Parathyroid adenoma (tissue), 2 donors: ENCODE measurements at regions not wholly inside any gene's neighbourhood (a gene's known extent, or its start where the extent isn't known, plus 50 kb on each side); places are given as distances from the start of the nearest gene placed in this dataset.

Experiments
- H2AFZ ChIP-seq: fragments of 300-600 bp; sonication (generic); one replicate; pipeline ENCODE4 v1.7.0; 2017; ENCODE audit warnings: antibody characterized with exemption, mild to moderate bottlenecking
- H3K27ac ChIP-seq: fragments of 300-600 bp; sonication (generic); one replicate; pipeline ENCODE4 v1.7.0; 2017
- H3K27me3 ChIP-seq: fragments of 300-600 bp; sonication (generic); one replicate; pipeline ENCODE4 v1.7.0; 2017; ENCODE audit warnings: low read length; ENCODE audit not compliant: control insufficient read depth, insufficient read depth
- H3K36me3 ChIP-seq: fragments of 300-600 bp; sonication (generic); one replicate; pipeline ENCODE4 v1.7.0; 2017; ENCODE audit warnings: low read length; ENCODE audit not compliant: control insufficient read depth, insufficient read depth
- H3K4me1 ChIP-seq: fragments of 300-600 bp; sonication (generic); one replicate; pipeline ENCODE4 v1.7.0; 2017; ENCODE audit warnings: control low read depth
- H3K4me2 ChIP-seq: fragments of 300-600 bp; sonication (generic); one replicate; pipeline ENCODE4 v1.7.0; 2017; ENCODE audit warnings: low read length
- H3K4me3 ChIP-seq: fragments of 300-600 bp; sonication (generic); one replicate; pipeline ENCODE4 v1.7.0; 2017; ENCODE audit warnings: low read depth, low read length
- H3K79me2 ChIP-seq: fragments of 300-600 bp; sonication (generic); one replicate; pipeline ENCODE4 v1.7.0; 2017; ENCODE audit warnings: control low read depth
- H3K9ac ChIP-seq: fragments of 300-600 bp; sonication (generic); one replicate; pipeline ENCODE4 v1.7.0; 2017; ENCODE audit warnings: mild to moderate bottlenecking
- H3K9me3 ChIP-seq: fragments of 300-600 bp; sonication (generic); one replicate; pipeline ENCODE4 v1.7.0; 2017; ENCODE audit warnings: low read length; ENCODE audit not compliant: control insufficient read depth
- TF ChIP-seq, protein P1 (sequence below): fragments of 300-600 bp; sonication (generic); IDR thresholded peaks from one replicate; pipeline ENCODE4 v1.7.0; 2017; ENCODE audit warnings: antibody characterized with exemption, mild to moderate bottlenecking
- donor health status: primary hyperparathyroidism.

GRCh38 chr21:24280596-24280995 is 1326.7 kb downstream of the MRPL39 start:
- no peak overlapping the region for H3K4me3 ChIP-seq
- H3K36me3 ChIP-seq: no peaks in the 10 kb centered on the region
- H3K27me3 ChIP-seq: no peaks in the 10 kb centered on the region
- no peaks in the 10 kb centered on the region for H3K79me2 ChIP-seq
- no peak overlapping the region for H3K27ac ChIP-seq
- no peak overlapping the region for H3K9ac ChIP-seq
- TF ChIP-seq, protein P1, sequence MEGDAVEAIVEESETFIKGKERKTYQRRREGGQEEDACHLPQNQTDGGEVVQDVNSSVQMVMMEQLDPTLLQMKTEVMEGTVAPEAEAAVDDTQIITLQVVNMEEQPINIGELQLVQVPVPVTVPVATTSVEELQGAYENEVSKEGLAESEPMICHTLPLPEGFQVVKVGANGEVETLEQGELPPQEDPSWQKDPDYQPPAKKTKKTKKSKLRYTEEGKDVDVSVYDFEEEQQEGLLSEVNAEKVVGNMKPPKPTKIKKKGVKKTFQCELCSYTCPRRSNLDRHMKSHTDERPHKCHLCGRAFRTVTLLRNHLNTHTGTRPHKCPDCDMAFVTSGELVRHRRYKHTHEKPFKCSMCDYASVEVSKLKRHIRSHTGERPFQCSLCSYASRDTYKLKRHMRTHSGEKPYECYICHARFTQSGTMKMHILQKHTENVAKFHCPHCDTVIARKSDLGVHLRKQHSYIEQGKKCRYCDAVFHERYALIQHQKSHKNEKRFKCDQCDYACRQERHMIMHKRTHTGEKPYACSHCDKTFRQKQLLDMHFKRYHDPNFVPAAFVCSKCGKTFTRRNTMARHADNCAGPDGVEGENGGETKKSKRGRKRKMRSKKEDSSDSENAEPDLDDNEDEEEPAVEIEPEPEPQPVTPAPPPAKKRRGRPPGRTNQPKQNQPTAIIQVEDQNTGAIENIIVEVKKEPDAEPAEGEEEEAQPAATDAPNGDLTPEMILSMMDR: no peak
- no peak overlapping the region for H3K4me2 ChIP-seq
- H3K4me1 ChIP-seq: no peaks in the 10 kb centered on the region
- H3K9me3 ChIP-seq: no peaks in the 10 kb centered on the region
- no peak overlapping the region for H2AFZ ChIP-seq

GRCh38 chr21:24278711-24279110 is 1328.6 kb downstream of the MRPL39 start:
- Histone ChIP-seq H3K4me3 (no peak overlapping the region), H3K27me3 (no peaks in the 10 kb centered on the region), H3K4me2 (no peak overlapping the region), H2AFZ (no peak overlapping the region), H3K79me2 (no peaks in the 10 kb centered on the region), H3K36me3 (no peaks in the 10 kb centered on the region), H3K4me1 (no peaks in the 10 kb centered on the region), H3K27ac (no peak overlapping the region), H3K9ac (no peak overlapping the region), H3K9me3 (no peaks in the 10 kb centered on the region)
- TF ChIP-seq, protein P1: no peak

DNA sequence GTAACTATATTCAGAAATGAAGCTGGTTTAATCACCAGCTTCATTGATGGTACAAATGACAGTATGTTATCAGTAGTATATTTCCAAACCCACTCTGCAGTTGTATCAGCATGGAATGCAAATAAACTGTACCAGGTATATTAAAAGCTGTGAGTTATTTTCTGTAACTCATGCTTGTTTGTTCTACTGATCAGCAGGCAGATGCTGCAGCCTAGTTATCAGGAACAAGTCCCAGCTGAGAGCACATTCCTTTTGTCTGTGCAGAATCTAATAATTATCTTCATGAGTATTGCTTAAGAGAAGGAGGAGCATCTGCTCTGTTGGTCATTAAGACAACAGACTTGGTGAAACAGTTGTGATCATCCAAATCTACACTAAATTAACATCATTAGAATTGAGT is 1331.1 kb downstream of the MRPL39 start:
- Histone ChIP-seq H3K9ac (no peak overlapping the region), H3K9me3 (no peaks in the 10 kb centered on the region)
- TF ChIP-seq, protein P1: no peak

GRCh38 chr21:24275616-24276015 is 1331.7 kb downstream of the MRPL39 start:
- TF ChIP-seq, protein P1: no peak
- no peak overlapping the region for H3K4me2 ChIP-seq

More for the DNA sequence above, 1331.1 kb downstream of the MRPL39 start:
- no peaks in the 10 kb centered on the region for H3K79me2 ChIP-seq
- H3K36me3 ChIP-seq: no peaks in the 10 kb centered on the region
- no peak overlapping the region for H2AFZ ChIP-seq
- no peak overlapping the region for H3K27ac ChIP-seq
- no peaks in the 10 kb centered on the region for H3K4me1 ChIP-seq
- H3K4me2 ChIP-seq: no peak overlapping the region
- no peaks in the 10 kb centered on the region for H3K27me3 ChIP-seq
- H3K4me3 ChIP-seq: no peak overlapping the region

GRCh38 chr21:24272521-24272938 is 1334.8 kb downstream of the MRPL39 start:
- no peak overlapping the region for H2AFZ ChIP-seq
- no peaks in the 10 kb centered on the region for H3K36me3 ChIP-seq
- no peaks in the 10 kb centered on the region for H3K79me2 ChIP-seq
- H3K4me1 ChIP-seq: no peaks in the 10 kb centered on the region
- H3K27ac ChIP-seq: no peak overlapping the region
- H3K9me3 ChIP-seq: no peaks in the 10 kb centered on the region
- H3K9ac ChIP-seq: no peak overlapping the region
- H3K27me3 ChIP-seq: no peaks in the 10 kb centered on the region
- TF ChIP-seq, protein P1: no peak
- no peak overlapping the region for H3K4me2 ChIP-seq
- no peak overlapping the region for H3K4me3 ChIP-seq

More at GRCh38 chr21:24275616-24276015, 1331.7 kb downstream of the MRPL39 start:
- no peak overlapping the region for H3K27ac ChIP-seq
- no peaks in the 10 kb centered on the region for H3K27me3 ChIP-seq
- H3K9me3 ChIP-seq: no peaks in the 10 kb centered on the region
- no peaks in the 10 kb centered on the region for H3K4me1 ChIP-seq
- no peak overlapping the region for H3K4me3 ChIP-seq
- no peak overlapping the region for H3K9ac ChIP-seq
- no peak overlapping the region for H2AFZ ChIP-seq
- H3K79me2 ChIP-seq: no peaks in the 10 kb centered on the region
- H3K36me3 ChIP-seq: no peaks in the 10 kb centered on the region
